Lung microvascular endothelial cell (primary cell): ENCODE measurements at regions not wholly inside any gene's neighbourhood (a gene's known extent, or its start where the extent isn't known, plus 50 kb on each side); places are given as distances from the start of the nearest gene placed in this dataset.
A peak's percentile ranks its signal among the peaks of the same experiment; 100 is the strongest.

Source experiments
- DNase-seq, 2 donors: peaks; one replicate each; pipeline versions ENCODE4 v3.0.0 to v3.0.0-alpha.2; 2010; ENCODE audit warnings: low read depth in 2 of 2

GRCh38 chr4:1512738-1513660 lies 106.8 kb upstream of the NKX1-1 start:
- DNase-seq, result peak; percentile 23 to 63

GRCh38 chr4:1512051-1512737 lies 106.0 kb upstream of the NKX1-1 start:
- no peak for DNase-seq

GRCh38 chr4:1511441-1512041 lies 105.3 kb upstream of the NKX1-1 start:
- peak; percentile 26 to 58 for DNase-seq

GRCh38 chr4:1510931-1511330 lies 104.7 kb upstream of the NKX1-1 start:
- DNase-seq, result no peak

- DNase-seq, result no peak
Measured at GRCh38 chr4:1509366-1509765, 103.1 kb upstream of the NKX1-1 start.

GRCh38 chr4:1508161-1509160 lies 102.2 kb upstream of the NKX1-1 start:
- no peak for DNase-seq

GRCh38 chr4:1506956-1507721 lies 100.9 kb upstream of the NKX1-1 start:
- DNase-seq, result no peak

GRCh38 chr4:1505511-1506460 lies 99.5 kb upstream of the NKX1-1 start:
- no peak for DNase-seq

GRCh38 chr4:1504595-1505500 lies 98.6 kb upstream of the NKX1-1 start:
- DNase-seq, result no peak

- DNase-seq, result no peak
Measured at GRCh38 chr4:1503583-1504471, 97.6 kb upstream of the NKX1-1 start.

- DNase-seq, result no peak
Measured at GRCh38 chr4:1502976-1503375, 96.7 kb upstream of the NKX1-1 start.

- no peak for DNase-seq
Measured at GRCh38 chr4:1502501-1502886, 96.3 kb upstream of the NKX1-1 start.

- no peak for DNase-seq
Measured at GRCh38 chr4:1501754-1502500, 95.7 kb upstream of the NKX1-1 start.

- no peak for DNase-seq
Measured at GRCh38 chr4:1500966-1501753, 94.9 kb upstream of the NKX1-1 start.

- DNase-seq, result no peak
Measured at GRCh38 chr4:1500231-1500965, 94.2 kb upstream of the NKX1-1 start.
